HAP-1 (cell line): ENCODE measurements at regions not wholly inside any gene's neighbourhood (a gene's known extent, or its start where the extent isn't known, plus 50 kb on each side); places are given as distances from the start of the nearest gene placed in this dataset.
"Not testable (repeated sequence)": the region's sequence is repeated elsewhere in the genome, so short reads cannot be mapped to it uniquely, and the experiment has no call there.

Experiments
- DNase-seq, 2 experiments: peaks; one replicate each; pipeline ENCODE4 v3.0.0-alpha.2; 2016 to 2020; ENCODE audit warnings: low spot score in 2 of 2
- H3K27me3 ChIP-seq: fragments of 250-450 bp; sonication (Bioruptor Pico); 2 replicates; pipeline ENCODE4 v1.5.1; 2020; ENCODE audit warnings: low read depth, mild to moderate bottlenecking, moderate library complexity
- H3K36me3 ChIP-seq: fragments of 250-450 bp; sonication (Bioruptor Pico); replicated peaks from 2 replicates; pipeline ENCODE4 v1.5.1; 2020; ENCODE audit warnings: mild to moderate bottlenecking
- H3K4me1 ChIP-seq: fragments of 250-450 bp; sonication (Bioruptor Pico); 2 replicates; pipeline ENCODE4 v1.5.1; 2020; ENCODE audit warnings: mild to moderate bottlenecking
- H3K4me3 ChIP-seq: fragments of 250-450 bp; sonication (Bioruptor Pico); 2 replicates; pipeline ENCODE4 v1.5.1; 2020; ENCODE audit warnings: mild to moderate bottlenecking, moderate library complexity
- H3K9me3 ChIP-seq: fragments of 250-450 bp; sonication (Bioruptor Pico); 2 replicates; pipeline ENCODE4 v1.5.1; 2020; ENCODE audit warnings: mild to moderate bottlenecking, moderate library complexity
- in situ Hi-C: fragments of 300-500 bp; cut with MboI; formaldehyde crosslinking; loops from 3 replicates; pipeline ENCODE4 v1.14.3; 2020; ENCODE audit warnings: low sequenced_read_pairs, inconsistent platforms, mixed read lengths

DNA sequence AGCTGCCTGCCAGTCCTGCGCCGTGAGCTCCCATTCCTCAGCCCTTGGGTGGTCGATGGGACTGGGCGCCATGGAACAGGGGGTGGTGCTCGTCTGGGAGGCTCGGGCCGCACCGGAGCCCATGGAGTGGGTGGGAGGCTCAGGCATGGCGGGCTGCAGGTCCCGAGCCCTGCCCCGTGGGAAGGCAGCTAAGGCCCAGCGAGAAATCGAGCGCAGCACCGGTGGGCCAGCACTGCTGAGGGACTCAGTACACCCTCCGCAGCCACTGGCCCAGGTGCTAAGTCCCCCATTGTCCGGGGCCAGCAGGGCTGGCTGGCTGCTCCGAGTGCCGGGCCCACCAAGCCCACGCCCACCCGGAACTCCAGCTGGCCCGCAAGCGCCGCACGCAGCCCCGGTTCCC is 501.0 kb upstream of the BRINP1 start:
- H3K27me3 ChIP-seq, H3K4me1 ChIP-seq, in situ Hi-C loops, DNase-seq, H3K9me3 ChIP-seq, H3K4me3 ChIP-seq, H3K36me3 ChIP-seq: not testable (repeated sequence)

DNA sequence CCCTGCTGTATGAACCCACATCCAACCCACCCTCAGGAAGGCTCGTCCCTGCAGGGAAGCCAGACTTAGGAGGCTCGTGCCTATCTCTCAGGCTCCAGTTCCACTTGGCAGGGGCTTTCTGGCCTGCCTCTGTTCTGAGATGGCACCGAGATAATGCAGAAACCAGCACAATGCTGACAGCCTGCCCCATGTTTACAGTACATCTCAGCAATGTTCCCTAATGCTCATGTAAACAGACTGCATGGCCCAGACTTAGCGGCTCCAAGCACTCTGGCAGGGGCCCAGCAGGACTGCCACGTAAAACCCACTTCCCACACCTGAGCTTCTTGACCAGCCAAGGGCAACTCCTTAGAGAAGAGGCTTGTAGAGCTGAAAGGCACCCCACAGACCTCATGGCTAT is 499.5 kb upstream of the BRINP1 start:
- no peak for DNase-seq
- Histone ChIP-seq H3K4me1 (no peaks in the 10 kb centered on the region), H3K36me3 (no peaks in the 10 kb centered on the region), H3K27me3 (no peaks in the 10 kb centered on the region), H3K9me3 (no peaks in the 10 kb centered on the region), H3K4me3 (no peak overlapping the region)
- in situ Hi-C loops = no loop called here

DNA sequence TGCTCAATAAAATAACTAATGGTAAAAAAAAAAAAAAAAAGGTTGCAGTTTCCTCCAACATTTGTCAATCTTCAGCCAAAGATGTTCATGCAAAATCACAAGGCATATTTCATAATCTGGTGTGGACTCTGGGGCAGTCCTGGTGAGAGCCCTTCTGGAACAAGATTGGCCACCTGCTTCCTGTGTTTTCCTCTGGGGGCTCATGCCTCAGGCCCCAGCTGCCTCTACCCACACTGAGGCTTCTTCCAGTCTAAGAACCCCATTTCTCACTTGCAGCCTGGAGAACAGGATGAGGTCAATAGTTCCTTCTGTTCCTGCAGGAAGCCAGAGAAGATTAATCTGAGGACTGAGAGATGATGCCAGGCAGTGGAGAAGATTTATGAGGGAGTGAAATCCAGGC is 492.6 kb upstream of the BRINP1 start:
- no peaks in the 10 kb centered on the region for H3K9me3 ChIP-seq
- no peak overlapping the region for H3K4me3 ChIP-seq
- H3K4me1 ChIP-seq = no peaks in the 10 kb centered on the region
- H3K36me3 ChIP-seq = no peaks in the 10 kb centered on the region
- H3K27me3 ChIP-seq = no peaks in the 10 kb centered on the region
- in situ Hi-C loops = no loop called here
- DNase-seq = no peak

DNA sequence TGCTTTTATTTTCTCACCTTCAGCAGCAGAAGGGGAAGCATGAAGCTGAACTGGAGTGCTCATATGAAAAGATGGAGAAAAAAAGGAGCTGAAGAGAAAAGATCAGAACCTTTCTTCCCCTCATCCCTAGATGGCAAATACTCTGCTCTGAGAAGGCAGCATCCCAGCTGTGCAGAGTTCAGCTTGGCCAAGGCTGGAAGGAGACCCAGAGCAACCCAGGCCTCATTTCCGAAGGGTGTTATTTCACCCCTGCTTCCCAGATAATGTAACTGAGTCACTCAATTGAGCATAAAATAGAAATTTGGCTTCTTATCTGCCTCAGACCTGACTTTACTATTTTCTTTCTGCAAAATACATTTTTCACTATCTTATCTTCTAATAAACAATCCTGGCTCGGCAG is 489.9 kb upstream of the BRINP1 start:
- DNase-seq = no peak
- no peaks in the 10 kb centered on the region for H3K9me3 ChIP-seq
- H3K4me3 ChIP-seq = no peak overlapping the region
- in situ Hi-C loops = no loop called here
- no peaks in the 10 kb centered on the region for H3K36me3 ChIP-seq
- no peaks in the 10 kb centered on the region for H3K4me1 ChIP-seq
- H3K27me3 ChIP-seq = no peaks in the 10 kb centered on the region

DNA sequence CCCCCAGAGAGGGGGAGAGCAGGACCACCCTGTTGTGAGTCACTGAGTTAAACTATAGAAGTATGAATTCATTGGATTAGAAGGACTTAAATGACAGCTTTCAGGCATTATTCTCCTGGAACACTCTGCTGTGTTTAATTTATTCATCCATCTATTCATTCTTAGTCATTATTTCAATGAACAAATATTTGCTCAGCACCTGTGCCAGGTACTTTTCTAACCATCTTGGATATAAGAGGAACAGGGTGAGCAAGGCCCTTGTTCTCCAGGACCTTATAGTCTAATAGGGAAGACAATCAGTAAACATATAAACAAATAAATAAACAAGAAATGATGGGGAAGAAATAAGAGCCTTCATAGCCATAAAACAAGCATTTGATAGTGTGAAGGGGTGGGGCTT is 483.9 kb upstream of the BRINP1 start:
- H3K9me3 ChIP-seq = no peaks in the 10 kb centered on the region
- no peaks in the 10 kb centered on the region for H3K27me3 ChIP-seq
- in situ Hi-C loops = no loop called here
- H3K36me3 ChIP-seq = no peaks in the 10 kb centered on the region
- H3K4me1 ChIP-seq = no peaks in the 10 kb centered on the region
- DNase-seq = no peak
- H3K4me3 ChIP-seq = no peak overlapping the region

DNA sequence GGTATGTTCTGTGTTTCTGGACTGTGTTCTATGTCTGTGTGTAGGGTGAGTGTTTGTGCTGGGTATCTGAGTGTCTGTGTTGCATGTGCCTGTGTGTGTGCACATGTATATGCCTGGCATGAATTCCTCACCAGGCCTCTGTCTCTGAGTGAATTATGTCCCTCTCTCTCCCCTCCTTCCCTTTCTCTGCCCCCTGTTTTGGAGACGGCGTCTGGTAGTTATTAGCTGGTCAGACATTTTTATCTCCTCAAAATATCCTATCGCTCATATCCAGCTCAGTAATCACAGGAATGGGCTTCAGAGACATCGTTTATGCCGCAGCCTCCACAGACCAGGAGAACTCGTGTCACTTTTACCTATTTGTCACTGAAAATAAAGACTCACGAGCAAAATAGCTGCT is 483.2 kb upstream of the BRINP1 start:
- DNase-seq = no peak
- Histone ChIP-seq H3K27me3 (no peaks in the 10 kb centered on the region), H3K4me3 (no peak overlapping the region), H3K4me1 (no peaks in the 10 kb centered on the region), H3K36me3 (no peaks in the 10 kb centered on the region), H3K9me3 (no peaks in the 10 kb centered on the region)
- in situ Hi-C loops = no loop called here

DNA sequence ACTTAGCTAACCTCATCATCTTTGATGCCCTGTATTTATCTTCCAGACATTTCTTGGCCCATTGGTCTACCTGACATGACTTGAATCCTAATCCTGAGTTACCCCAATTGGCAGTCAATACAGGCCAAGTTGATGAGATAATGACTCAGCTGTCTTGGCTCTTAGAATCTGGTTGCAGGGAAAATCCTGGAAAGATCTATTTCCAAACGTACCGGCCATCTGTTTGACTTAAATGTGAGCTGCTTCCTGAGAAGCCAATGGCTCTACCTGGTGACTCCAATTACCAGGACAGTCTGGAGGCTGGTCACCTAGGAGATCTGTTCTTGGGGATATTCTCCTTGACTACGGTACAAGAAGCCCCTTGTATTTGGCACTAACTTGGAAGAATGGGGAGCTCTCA is 475.2 kb upstream of the BRINP1 start:
- in situ Hi-C loops = no loop called here
- Histone ChIP-seq H3K4me1 (no peaks in the 10 kb centered on the region), H3K27me3 (no peaks in the 10 kb centered on the region), H3K36me3 (no peaks in the 10 kb centered on the region), H3K9me3 (no peaks in the 10 kb centered on the region), H3K4me3 (no peak overlapping the region)
- no peak for DNase-seq

DNA sequence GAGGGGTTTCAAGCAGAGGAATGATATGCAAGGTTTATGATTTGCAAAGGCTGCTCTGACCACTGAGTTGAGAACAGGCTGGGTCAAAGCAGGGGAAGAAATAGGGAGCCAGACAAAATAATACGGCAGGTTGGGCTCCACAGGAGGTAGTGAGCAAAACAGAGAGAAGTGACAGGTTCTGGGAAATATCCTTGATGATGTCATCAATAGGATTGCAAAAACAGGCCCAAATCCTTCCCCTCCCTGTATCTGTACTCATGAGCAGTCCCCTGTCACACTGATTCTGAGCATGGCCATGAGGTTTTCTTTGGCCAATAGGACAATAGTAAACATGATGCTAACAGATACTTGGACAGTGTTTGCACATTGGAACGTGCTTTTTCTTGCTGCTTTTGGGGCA is 471.8 kb upstream of the BRINP1 start:
- Histone ChIP-seq H3K36me3 (no peaks in the 10 kb centered on the region), H3K27me3 (no peaks in the 10 kb centered on the region), H3K4me1 (no peaks in the 10 kb centered on the region), H3K4me3 (no peak overlapping the region), H3K9me3 (no peaks in the 10 kb centered on the region)
- in situ Hi-C loops = no loop called here
- no peak for DNase-seq

DNA sequence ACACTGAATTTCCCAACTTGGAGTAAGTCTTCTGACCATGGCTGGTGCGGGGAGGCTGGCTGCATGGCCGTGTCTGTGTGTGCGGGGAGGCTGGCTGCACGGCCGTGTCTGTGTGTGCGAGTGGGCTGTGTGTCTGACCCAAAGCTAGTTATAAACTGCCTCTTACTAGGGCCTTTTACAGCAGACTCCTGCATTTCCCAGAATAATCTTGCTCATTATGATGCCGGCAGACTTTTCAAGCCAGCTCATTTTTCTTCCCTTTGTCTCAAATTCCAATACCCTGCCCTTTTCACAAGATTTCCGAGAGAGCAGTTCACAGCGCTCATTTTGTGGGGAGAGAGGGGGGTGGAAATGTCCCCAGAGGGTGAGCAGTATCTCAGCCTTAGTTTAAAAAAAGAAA is 470.7 kb upstream of the BRINP1 start:
- in situ Hi-C loops = no loop called here
- H3K36me3 ChIP-seq = no peaks in the 10 kb centered on the region
- H3K27me3 ChIP-seq = no peaks in the 10 kb centered on the region
- no peaks in the 10 kb centered on the region for H3K4me1 ChIP-seq
- H3K4me3 ChIP-seq = no peak overlapping the region
- H3K9me3 ChIP-seq = no peaks in the 10 kb centered on the region
- no peak for DNase-seq

DNA sequence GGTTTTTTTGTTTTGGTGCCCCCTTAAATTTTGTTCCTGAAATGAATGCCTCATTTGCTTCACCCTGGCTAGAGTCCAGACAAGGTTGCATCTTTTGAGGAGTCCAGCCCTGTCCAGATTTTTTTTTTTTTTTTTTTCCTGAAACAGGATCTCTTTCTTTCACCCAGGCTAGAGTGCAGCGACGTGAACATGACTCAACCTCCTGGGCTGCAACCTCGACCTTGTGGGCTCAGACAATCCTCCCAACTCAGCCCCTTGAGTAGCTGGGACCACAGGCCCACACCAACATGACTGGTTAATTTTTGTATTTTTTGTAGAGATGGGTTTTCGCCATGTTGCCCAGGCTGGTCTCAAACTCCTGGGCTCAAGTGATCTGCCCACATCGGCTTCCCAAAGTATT is 469.0 kb upstream of the BRINP1 start:
- DNase-seq = no peak
- H3K36me3 ChIP-seq = no peaks in the 10 kb centered on the region
- no peaks in the 10 kb centered on the region for H3K27me3 ChIP-seq
- in situ Hi-C loops = no loop called here
- H3K4me3 ChIP-seq = no peak overlapping the region
- H3K4me1 ChIP-seq = no peaks in the 10 kb centered on the region
- H3K9me3 ChIP-seq = no peaks in the 10 kb centered on the region

DNA sequence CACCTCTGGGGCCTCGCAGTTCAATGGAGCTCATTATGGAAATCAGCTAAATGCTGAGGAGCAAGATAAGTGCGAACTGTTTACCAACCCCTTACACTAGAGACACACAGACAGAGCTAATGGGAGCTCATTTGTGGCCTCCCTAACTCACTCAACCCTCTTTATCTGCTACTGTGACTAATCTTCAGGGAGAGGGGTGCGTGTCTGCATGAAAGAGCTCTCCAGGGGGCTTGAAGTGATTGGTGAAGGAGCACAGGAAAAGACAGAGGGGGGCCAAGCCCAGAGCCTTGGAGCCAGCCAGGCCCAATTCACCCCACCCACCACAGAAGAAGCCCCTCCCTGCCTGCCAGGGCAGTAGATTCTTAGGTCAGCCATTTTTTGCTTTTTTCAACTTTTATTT is 466.8 kb upstream of the BRINP1 start:
- no peak for DNase-seq
- H3K36me3 ChIP-seq = no peaks in the 10 kb centered on the region
- in situ Hi-C loops = no loop called here
- H3K4me1 ChIP-seq = no peaks in the 10 kb centered on the region
- H3K27me3 ChIP-seq = no peaks in the 10 kb centered on the region
- H3K4me3 ChIP-seq = no peak overlapping the region
- no peaks in the 10 kb centered on the region for H3K9me3 ChIP-seq

DNA sequence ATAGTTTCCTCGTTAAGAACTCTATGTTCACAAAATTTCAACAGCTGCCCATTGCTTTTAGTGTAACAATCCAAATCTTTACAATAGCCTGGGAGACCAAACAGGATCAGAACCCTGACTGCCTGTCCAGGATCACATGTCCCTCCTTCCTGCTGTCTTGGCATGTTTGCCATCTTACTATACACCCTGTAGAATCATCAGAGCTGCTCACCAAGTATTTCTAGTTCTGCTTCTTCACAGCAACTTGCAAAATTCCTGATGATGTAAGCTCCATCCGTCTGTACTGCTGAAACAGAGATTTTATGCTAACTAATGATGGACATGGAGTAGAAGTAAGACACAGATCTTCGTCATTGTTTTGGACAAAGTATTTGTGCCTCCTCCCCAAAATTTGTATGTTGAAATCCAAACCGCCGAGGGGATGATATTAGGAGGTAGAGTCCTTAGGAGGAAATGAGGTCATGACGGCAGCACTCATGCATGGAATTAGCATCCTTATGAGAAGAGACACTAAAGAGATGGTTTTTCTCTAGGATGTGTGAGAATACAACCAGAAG is 464.9 kb upstream of the BRINP1 start:
- Histone ChIP-seq H3K9me3 (no peaks in the 10 kb centered on the region), H3K4me1 (no peaks in the 10 kb centered on the region), H3K27me3 (no peaks in the 10 kb centered on the region), H3K36me3 (no peaks in the 10 kb centered on the region), H3K4me3 (no peak overlapping the region)
- in situ Hi-C loops = no loop called here
- DNase-seq = no peak

DNA sequence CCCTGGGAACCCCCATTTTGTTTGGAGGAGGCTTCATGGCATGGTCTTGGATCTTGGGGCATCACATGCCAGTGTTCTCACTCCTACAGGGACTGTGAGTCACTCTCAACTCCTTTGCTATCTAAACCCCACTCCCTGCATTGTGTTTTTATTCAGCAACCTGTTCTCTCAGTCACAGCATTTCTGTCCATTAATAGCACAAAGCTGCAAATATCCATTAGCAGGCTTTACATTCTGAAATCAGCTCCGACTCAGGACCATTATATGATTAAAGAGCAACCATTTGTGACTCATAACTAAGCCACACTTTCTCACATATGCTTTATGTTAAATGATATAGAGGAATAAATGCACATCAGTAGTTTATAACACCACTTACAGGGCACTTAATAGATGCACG is 462.1 kb upstream of the BRINP1 start:
- no peaks in the 10 kb centered on the region for H3K36me3 ChIP-seq
- in situ Hi-C loops = no loop called here

DNA sequence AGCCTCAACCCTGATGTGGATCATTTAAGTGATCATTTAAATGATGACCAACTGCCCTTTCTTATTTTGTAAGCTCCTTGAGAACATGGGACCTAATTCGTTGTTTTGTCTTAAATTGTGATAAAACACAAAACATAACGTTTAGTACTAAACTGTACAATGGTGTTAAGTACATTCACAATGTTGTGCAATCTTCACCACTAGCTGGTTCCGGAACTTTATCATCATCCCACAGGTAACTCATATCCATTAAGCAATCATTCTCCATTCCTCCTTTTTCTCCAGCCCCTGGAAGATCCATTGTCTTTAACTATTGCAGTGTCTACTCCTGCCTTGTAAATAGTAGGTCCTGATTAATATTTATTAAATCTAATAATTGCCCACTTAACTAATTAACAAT is 460.5 kb upstream of the BRINP1 start:
- Histone ChIP-seq H3K27me3 (no peaks in the 10 kb centered on the region), H3K9me3 (no peaks in the 10 kb centered on the region), H3K36me3 (no peaks in the 10 kb centered on the region), H3K4me1 (no peaks in the 10 kb centered on the region), H3K4me3 (no peak overlapping the region)
- no peak for DNase-seq
- in situ Hi-C loops = no loop called here

More for the DNA sequence above, 462.1 kb upstream of the BRINP1 start:
- no peak for DNase-seq
- H3K27me3 ChIP-seq = no peaks in the 10 kb centered on the region
- no peaks in the 10 kb centered on the region for H3K4me1 ChIP-seq
- H3K4me3 ChIP-seq = no peak overlapping the region
- H3K9me3 ChIP-seq = no peaks in the 10 kb centered on the region

DNA sequence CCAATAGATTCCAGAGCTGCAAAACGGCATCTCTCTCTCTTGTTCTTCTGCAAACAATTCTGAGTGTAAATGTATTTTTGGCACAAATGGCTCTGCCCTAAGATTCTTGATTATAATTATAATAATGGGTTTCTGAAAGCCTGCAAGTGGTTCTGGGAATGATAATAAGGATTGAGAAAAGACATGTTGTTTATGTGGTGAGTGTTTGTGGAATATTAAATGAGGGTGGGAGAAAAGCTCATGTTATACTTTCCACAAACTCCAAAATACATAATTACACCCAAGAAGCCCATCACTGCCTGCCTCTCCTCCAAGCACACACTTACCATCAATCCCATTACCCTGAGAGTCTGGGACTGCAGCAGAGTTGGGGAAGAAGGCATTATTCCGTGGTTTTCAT is 460.0 kb upstream of the BRINP1 start:
- in situ Hi-C loops = no loop called here
- Histone ChIP-seq H3K4me1 (no peaks in the 10 kb centered on the region), H3K4me3 (no peak overlapping the region), H3K27me3 (no peaks in the 10 kb centered on the region), H3K9me3 (no peaks in the 10 kb centered on the region), H3K36me3 (no peaks in the 10 kb centered on the region)
- DNase-seq = no peak
